Esophagus muscularis mucosa (tissue), 3 donors: ENCODE measurements at regions not wholly inside any gene's neighbourhood (a gene's known extent, or its start where the extent isn't known, plus 50 kb on each side); places are given as distances from the start of the nearest gene placed in this dataset.

Experiments used
- CTCF ChIP-seq, 3 experiments: fragments of 200-600 bp in 2 of 3; fragments of 450-650 bp in 1 of 3; sonication (generic) in 2 of 3; IDR thresholded peaks; one replicate each; pipeline ENCODE4 v1.5.1; 2017 to 2019; ENCODE audit warnings: antibody characterized with exemption in 3 of 3, mild to moderate bottlenecking in 2 of 3, moderate library complexity in 1 of 3
- POLR2A ChIP-seq: fragments of 450-650 bp; IDR thresholded peaks from one replicate; pipeline ENCODE4 v1.6.1; 2017; ENCODE audit warnings: antibody characterized with exemption, moderate library complexity, mild to moderate bottlenecking, low read depth
- POLR2AphosphoS5 ChIP-seq, 2 donors: sonication (generic); formaldehyde crosslinking; IDR thresholded peaks; one replicate each; pipeline ENCODE4 v1.6.1; 2017; ENCODE audit warnings: antibody characterized with exemption in 2 of 2

DNA sequence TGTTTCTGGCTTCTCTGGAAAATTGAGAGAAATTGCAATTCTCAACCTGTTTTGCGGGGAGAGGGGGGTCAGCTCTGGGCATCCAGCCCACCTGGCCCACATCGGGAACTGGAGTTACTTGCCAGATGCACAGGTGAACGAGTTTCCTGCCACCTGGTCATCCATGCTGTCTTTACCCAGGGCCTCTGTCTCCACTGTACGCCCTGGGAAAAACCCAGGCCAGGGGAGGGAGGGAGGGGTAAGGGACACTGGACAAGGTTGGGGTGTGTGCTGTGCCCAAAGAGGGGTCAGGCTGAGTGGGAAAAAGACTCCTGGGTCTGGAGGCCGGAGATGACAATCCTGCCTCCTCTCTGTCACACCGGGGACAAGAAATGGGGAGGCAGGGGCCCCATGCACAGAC lies 307.6 kb downstream of the ZNF536 start:
- TF ChIP-seq POLR2A, result no peak
- TF ChIP-seq CTCF (IDR thresholded peaks at IDR 0.05), result no peak
- TF ChIP-seq POLR2AphosphoS5 (IDR thresholded peaks at IDR 0.05), result no peak
